HEK293 (cell line): ENCODE measurements at regions not wholly inside any gene's neighbourhood (a gene's known extent, or its start where the extent isn't known, plus 50 kb on each side); places are given as distances from the start of the nearest gene placed in this dataset.

ENCODE experiments used
- CTCF ChIA-PET: fragments of 350-600 bp; formaldehyde crosslinking; extraction: SDS; loops from one replicate; lab custom pipeline; 2021; ENCODE audit warnings: antibody characterized with exemption; lab: Yijun Ruan, JAX
- POLR2A ChIA-PET: fragments of 300-600 bp; formaldehyde crosslinking; extraction: SDS; loops from one replicate; lab custom pipeline; 2020; ENCODE audit warnings: antibody characterized with exemption, inconsistent platforms; lab: Yijun Ruan, JAX
- H3K27ac ChIP-seq: fragments of 200-500 bp; sonication (Bioruptor generic); 2 replicates; pipeline ENCODE4 v1.5.1; 2014; ENCODE audit warnings: low read depth, low read length, control low read depth, inconsistent platforms; ENCODE audit errors: extremely low read depth
- H3K36me3 ChIP-seq, 2 experiments: fragments of 200-500 bp in 1 of 2; sonication (Bioruptor generic) in 1 of 2; 1 replicate in 1 of 2; 2 replicates in 1 of 2; pipeline ENCODE4 v1.5.1; 2014 to 2017; ENCODE audit warnings: inconsistent platforms in 2 of 2, low read length in 2 of 2; ENCODE audit not compliant: control insufficient read depth in 2 of 2, insufficient read depth in 1 of 2
- H3K4me1 ChIP-seq: fragments of 200-500 bp; sonication (Bioruptor generic); 2 replicates; pipeline ENCODE4 v1.5.1; 2014; ENCODE audit warnings: mild to moderate bottlenecking, low read length, inconsistent platforms; ENCODE audit not compliant: control insufficient read depth, insufficient read depth
- H3K4me3 ChIP-seq: 2 replicates; pipeline ENCODE4 v1.5.1; 2011; ENCODE audit warnings: low read depth, mild to moderate bottlenecking, control low read depth, low read length, moderate library complexity
- H3K9me3 ChIP-seq: fragments of 200-500 bp; sonication (Bioruptor generic); 2 replicates; pipeline ENCODE4 v1.5.1; 2014; ENCODE audit warnings: low read depth, low read length, inconsistent platforms; ENCODE audit not compliant: control insufficient read depth, insufficient read depth
- ATF2 ChIP-seq: fragments of 450-650 bp; formaldehyde crosslinking; IDR thresholded peaks from 2 replicates; pipeline ENCODE4 v1.5.1; 2016; ENCODE audit warnings: missing biosample characterization, missing genetic modification characterization, low read depth
- FEZF1 ChIP-seq: fragments of 450-650 bp; formaldehyde crosslinking; IDR thresholded peaks from 2 replicates; pipeline ENCODE4 v1.5.1; 2016; ENCODE audit warnings: missing biosample characterization, missing genetic modification characterization
- HIC1 ChIP-seq: fragments of 450-650 bp; formaldehyde crosslinking; IDR thresholded peaks from 2 replicates; pipeline ENCODE4 v1.5.1; 2016; ENCODE audit warnings: missing biosample characterization, missing genetic modification characterization
- HOXA7 ChIP-seq: sonication (generic); formaldehyde crosslinking; IDR thresholded peaks from 2 replicates; pipeline ENCODE4 v1.8.1; 2022; ENCODE audit warnings: missing genetic modification reagents, borderline replicate concordance
- KLF10 ChIP-seq: fragments of 450-650 bp; IDR thresholded peaks from 2 replicates; pipeline ENCODE4 v1.5.1; 2018; ENCODE audit warnings: missing biosample characterization, mild to moderate bottlenecking, missing genetic modification characterization
- PRDM10 ChIP-seq: fragments of 450-650 bp; formaldehyde crosslinking; IDR thresholded peaks from 2 replicates; pipeline ENCODE4 v1.5.1; 2016; ENCODE audit warnings: missing biosample characterization, missing genetic modification characterization
- RBAK ChIP-seq: fragments of 450-650 bp; formaldehyde crosslinking; IDR thresholded peaks from 2 replicates; pipeline ENCODE4 v1.5.1; 2016; ENCODE audit warnings: missing biosample characterization, missing genetic modification characterization
- SP3 ChIP-seq: fragments of 450-650 bp; formaldehyde crosslinking; IDR thresholded peaks from 2 replicates; pipeline ENCODE4 v1.5.1; 2016; ENCODE audit warnings: missing biosample characterization, missing genetic modification characterization
- ZBTB6 ChIP-seq: fragments of 450-650 bp; formaldehyde crosslinking; IDR thresholded peaks from 2 replicates; pipeline ENCODE4 v1.5.1; 2017; ENCODE audit warnings: missing biosample characterization, missing genetic modification characterization
- ZNF175 ChIP-seq: fragments of 450-650 bp; formaldehyde crosslinking; IDR thresholded peaks from 2 replicates; pipeline ENCODE4 v1.5.1; 2016; ENCODE audit warnings: missing biosample characterization, missing genetic modification characterization
- ZNF514 ChIP-seq: fragments of 450-650 bp; formaldehyde crosslinking; IDR thresholded peaks from 2 replicates; pipeline ENCODE4 v1.5.1; 2016; ENCODE audit warnings: missing biosample characterization, missing genetic modification characterization
- ZNF560 ChIP-seq: fragments of 450-650 bp; formaldehyde crosslinking; IDR thresholded peaks from 2 replicates; pipeline ENCODE4 v1.5.1; 2017; ENCODE audit warnings: missing biosample characterization, missing genetic modification characterization, borderline replicate concordance
- ZNF768 ChIP-seq: fragments of 450-650 bp; formaldehyde crosslinking; IDR thresholded peaks from 2 replicates; pipeline ENCODE4 v1.5.1; 2018; ENCODE audit warnings: missing biosample characterization, mild to moderate bottlenecking, missing genetic modification characterization
- ZSCAN18 ChIP-seq: fragments of 450-650 bp; formaldehyde crosslinking; IDR thresholded peaks from 2 replicates; pipeline ENCODE4 v1.5.1; 2016; ENCODE audit warnings: missing biosample characterization, missing genetic modification characterization

- Histone ChIP-seq H3K4me1 (no peaks in the 10 kb centered on the region), H3K27ac (no peak overlapping the region), H3K9me3 (no peaks in the 10 kb centered on the region), H3K36me3 (no peaks in the 10 kb centered on the region), H3K4me3 (no peak overlapping the region)
- CTCF ChIA-PET, result interaction anchor here (0.5 to 0.6 kb wide), 2 partner anchors 19 to 23 kb away, joined by 3 read pairs; no protein-coding TSS in a partner anchor
- POLR2A ChIA-PET, result no interaction called here
- TF ChIP-seq SP3 (tag by site-specific recombination) (no peak), RBAK (no peak), PRDM10 (tag by site-specific recombination) (no peak), HIC1 (tag by site-specific recombination) (no peak), FEZF1 (no peak), HOXA7 (CRISPR knock-in tag) (no peak), ZNF175 (tag by site-specific recombination) (no peak), ZSCAN18 (no peak), ZBTB6 (no peak), ZNF560 (tag by site-specific recombination) (no peak), KLF10 (tag by site-specific recombination) (no peak), ZNF514 (tag by site-specific recombination) (no peak)
Observed at GRCh38 chr14:75333606-75334548, 55.2 kb downstream of the FOS start.

- ChIA-PET POLR2A (no interaction called here), CTCF (interaction anchor here (1.2 kb wide), 1 partner anchor 154 kb away, joined by 4 read pairs; no protein-coding TSS in a partner anchor)
- Histone ChIP-seq H3K9me3 (no peaks in the 10 kb centered on the region), H3K4me1 (no peaks in the 10 kb centered on the region), H3K36me3 (no peaks in the 10 kb centered on the region), H3K27ac (no peak overlapping the region), H3K4me3 (no peak overlapping the region)
- TF ChIP-seq ATF2 (tag by site-specific recombination) (0 out of 2 replicates have a peak, but pooled peaks have one; percentile 15), ZNF768 (tag by site-specific recombination) (no peak)
Observed at GRCh38 chr14:75334549-75335051, 56.0 kb downstream of the FOS start.
